Activated naive CD4-positive, alpha-beta T cell treated with anti-CD3 and anti-CD28 coated beads for 36 hours (primary cell): ENCODE measurements at regions not wholly inside any gene's neighbourhood (a gene's known extent, or its start where the extent isn't known, plus 50 kb on each side); places are given as distances from the start of the nearest gene placed in this dataset.

ENCODE experiments used
- CTCF ChIA-PET: fragments of 350-600 bp; sonication (Branson Sonifier 250); formaldehyde crosslinking; loops from one replicate; lab custom pipeline; 2021; ENCODE audit warnings: antibody characterized with exemption; lab: Charles Lee
- DNase-seq: peaks from one replicate; pipeline ENCODE4 v3.0.0-alpha.2; 2020
- H3K27ac Mint-ChIP-seq: one replicate; pipeline ENCODE4 v1.8.0; 2021; ENCODE audit warnings: mild to moderate bottlenecking, mixed read lengths
- H3K27me3 Mint-ChIP-seq: one replicate; pipeline ENCODE4 v1.8.0; 2021; ENCODE audit warnings: low read depth, mixed read lengths
- H3K36me3 Mint-ChIP-seq: one replicate; pipeline ENCODE4 v1.8.0; 2021; ENCODE audit warnings: low read depth, mixed read lengths
- H3K4me1 Mint-ChIP-seq: one replicate; pipeline ENCODE4 v1.8.0; 2021; ENCODE audit warnings: low read depth, mixed read lengths
- H3K4me3 Mint-ChIP-seq: one replicate; pipeline ENCODE4 v1.8.0; 2021; ENCODE audit warnings: mild to moderate bottlenecking, moderate library complexity, mixed read lengths
- H3K9me3 Mint-ChIP-seq: one replicate; pipeline ENCODE4 v1.8.0; 2021; ENCODE audit warnings: mixed read lengths
- intact Hi-C: fragments of 100-400 bp; cut with micrococcal nuclease; formaldehyde crosslinking; loops from one replicate; pipeline ENCODE4 v1.15.1; 2023

GRCh38 chr6:22110061-22110460 is 186.8 kb downstream of the PRL start:
- intact Hi-C loops = no loop called here
- Mint-ChIP-seq H3K27me3 (no peaks in the 10 kb centered on the region), H3K4me1 (no peaks in the 10 kb centered on the region), H3K27ac (no peak overlapping the region), H3K4me3 (no peak overlapping the region), H3K36me3 (no peaks in the 10 kb centered on the region), H3K9me3 (no peaks in the 10 kb centered on the region)
- DNase-seq = no peak
- CTCF ChIA-PET = interaction anchor here (0.6 kb wide), 1 partner anchor 9 kb away, joined by 3 read pairs; no protein-coding TSS in a partner anchor

GRCh38 chr6:22112461-22112860 is 184.4 kb downstream of the PRL start:
- H3K36me3 Mint-ChIP-seq = no peaks in the 10 kb centered on the region
- H3K4me3 Mint-ChIP-seq = no peak overlapping the region
- no peaks in the 10 kb centered on the region for H3K27me3 Mint-ChIP-seq
- no peak overlapping the region for H3K27ac Mint-ChIP-seq
- no peaks in the 10 kb centered on the region for H3K9me3 Mint-ChIP-seq
- intact Hi-C loops = no loop called here
- H3K4me1 Mint-ChIP-seq = no peaks in the 10 kb centered on the region
- CTCF ChIA-PET = no interaction called here
- DNase-seq = no peak

- DNase-seq = no peak
- no peaks in the 10 kb centered on the region for H3K36me3 Mint-ChIP-seq
- no peak overlapping the region for H3K4me3 Mint-ChIP-seq
- no peaks in the 10 kb centered on the region for H3K9me3 Mint-ChIP-seq
- H3K27me3 Mint-ChIP-seq = no peaks in the 10 kb centered on the region
- intact Hi-C loops = no loop called here
- no peak overlapping the region for H3K27ac Mint-ChIP-seq
- CTCF ChIA-PET = interaction anchor here (0.6 kb wide), 1 partner anchor 21 kb away, joined by 3 read pairs; no protein-coding TSS in a partner anchor
- H3K4me1 Mint-ChIP-seq = no peaks in the 10 kb centered on the region
These were observed 183.6 kb downstream of the PRL start for GRCh38 chr6:22113026-22113766.

- Mint-ChIP-seq H3K4me3 (no peak overlapping the region), H3K4me1 (no peaks in the 10 kb centered on the region), H3K36me3 (no peaks in the 10 kb centered on the region), H3K27ac (no peak overlapping the region), H3K9me3 (peaks cover 3% of the 10 kb centered on the region), H3K27me3 (no peaks in the 10 kb centered on the region)
- CTCF ChIA-PET = no interaction called here
- intact Hi-C loops = no loop called here
- no peak for DNase-seq
These were observed 181.3 kb downstream of the PRL start for GRCh38 chr6:22115559-22115958.

- Mint-ChIP-seq H3K9me3 (peaks cover 3% of the 10 kb centered on the region), H3K4me1 (no peaks in the 10 kb centered on the region), H3K27me3 (no peaks in the 10 kb centered on the region), H3K4me3 (no peak overlapping the region), H3K27ac (no peak overlapping the region), H3K36me3 (no peaks in the 10 kb centered on the region)
- CTCF ChIA-PET = no interaction called here
- intact Hi-C loops = no loop called here
- DNase-seq = no peak
These were observed 179.2 kb downstream of the PRL start for GRCh38 chr6:22117631-22118030.

- H3K27ac Mint-ChIP-seq = no peak overlapping the region
- CTCF ChIA-PET = interaction anchor here (0.6 to 0.7 kb wide), 2 partner anchors 9 to 13 kb away, joined by 3 read pairs; no protein-coding TSS in a partner anchor
- no peaks in the 10 kb centered on the region for H3K4me1 Mint-ChIP-seq
- H3K9me3 Mint-ChIP-seq = peaks cover 3% of the 10 kb centered on the region
- no peak for DNase-seq
- intact Hi-C loops = no loop called here
- H3K4me3 Mint-ChIP-seq = no peak overlapping the region
- no peaks in the 10 kb centered on the region for H3K27me3 Mint-ChIP-seq
- H3K36me3 Mint-ChIP-seq = no peaks in the 10 kb centered on the region
These were observed 177.3 kb downstream of the PRL start for GRCh38 chr6:22119500-22119899.

- no peak overlapping the region for H3K4me3 Mint-ChIP-seq
- H3K27me3 Mint-ChIP-seq = no peaks in the 10 kb centered on the region
- H3K27ac Mint-ChIP-seq = no peak overlapping the region
- intact Hi-C loops = no loop called here
- no peak for DNase-seq
- CTCF ChIA-PET = interaction anchor here (0.6 kb wide), 1 partner anchor 248 kb away, joined by 3 read pairs; no protein-coding TSS in a partner anchor
- no peaks in the 10 kb centered on the region for H3K36me3 Mint-ChIP-seq
- H3K4me1 Mint-ChIP-seq = no peaks in the 10 kb centered on the region
- peaks cover 5% of the 10 kb centered on the region for H3K9me3 Mint-ChIP-seq
These were observed 172.1 kb downstream of the PRL start for GRCh38 chr6:22124756-22125155.

- Mint-ChIP-seq H3K4me1 (no peaks in the 10 kb centered on the region), H3K36me3 (no peaks in the 10 kb centered on the region), H3K27me3 (no peaks in the 10 kb centered on the region), H3K9me3 (peaks cover 5% of the 10 kb centered on the region), H3K4me3 (no peak overlapping the region), H3K27ac (no peak overlapping the region)
- CTCF ChIA-PET = no interaction called here
- intact Hi-C loops = no loop called here
- no peak for DNase-seq
These were observed 169.9 kb downstream of the PRL start for GRCh38 chr6:22126910-22127309.

GRCh38 chr6:22129751-22130150 is 167.1 kb downstream of the PRL start:
- H3K36me3 Mint-ChIP-seq = no peaks in the 10 kb centered on the region
- intact Hi-C loops = no loop called here
- no peaks in the 10 kb centered on the region for H3K4me1 Mint-ChIP-seq
- H3K4me3 Mint-ChIP-seq = no peak overlapping the region
- peaks cover 5% of the 10 kb centered on the region for H3K9me3 Mint-ChIP-seq
- H3K27ac Mint-ChIP-seq = no peak overlapping the region
- H3K27me3 Mint-ChIP-seq = no peaks in the 10 kb centered on the region
- CTCF ChIA-PET = no interaction called here
- no peak for DNase-seq

- H3K27me3 Mint-ChIP-seq = no peaks in the 10 kb centered on the region
- H3K4me1 Mint-ChIP-seq = no peaks in the 10 kb centered on the region
- intact Hi-C loops = no loop called here
- H3K9me3 Mint-ChIP-seq = no peaks in the 10 kb centered on the region
- no peak overlapping the region for H3K4me3 Mint-ChIP-seq
- H3K36me3 Mint-ChIP-seq = no peaks in the 10 kb centered on the region
- H3K27ac Mint-ChIP-seq = no peak overlapping the region
- CTCF ChIA-PET = no interaction called here
- no peak for DNase-seq
These were observed 164.2 kb downstream of the PRL start for GRCh38 chr6:22132656-22133055.

GRCh38 chr6:22133357-22133756 is 163.5 kb downstream of the PRL start:
- intact Hi-C loops = no loop called here
- H3K27ac Mint-ChIP-seq = no peak overlapping the region
- no peaks in the 10 kb centered on the region for H3K4me1 Mint-ChIP-seq
- H3K9me3 Mint-ChIP-seq = no peaks in the 10 kb centered on the region
- no peaks in the 10 kb centered on the region for H3K27me3 Mint-ChIP-seq
- DNase-seq = no peak
- H3K4me3 Mint-ChIP-seq = no peak overlapping the region
- no peaks in the 10 kb centered on the region for H3K36me3 Mint-ChIP-seq
- CTCF ChIA-PET = no interaction called here

GRCh38 chr6:22134308-22134707 is 162.5 kb downstream of the PRL start:
- Mint-ChIP-seq H3K9me3 (no peaks in the 10 kb centered on the region), H3K27me3 (no peaks in the 10 kb centered on the region), H3K4me1 (no peaks in the 10 kb centered on the region), H3K4me3 (no peak overlapping the region), H3K36me3 (no peaks in the 10 kb centered on the region), H3K27ac (no peak overlapping the region)
- DNase-seq = no peak
- CTCF ChIA-PET = interaction anchor here (0.7 kb wide), 1 partner anchor 21 kb away, joined by 3 read pairs; no protein-coding TSS in a partner anchor
- intact Hi-C loops = no loop called here

GRCh38 chr6:22135395-22135794 is 161.4 kb downstream of the PRL start:
- CTCF ChIA-PET = no interaction called here
- Mint-ChIP-seq H3K27ac (no peak overlapping the region), H3K36me3 (no peaks in the 10 kb centered on the region), H3K9me3 (no peaks in the 10 kb centered on the region), H3K4me1 (no peaks in the 10 kb centered on the region), H3K4me3 (no peak overlapping the region), H3K27me3 (no peaks in the 10 kb centered on the region)
- intact Hi-C loops = no loop called here
- no peak for DNase-seq
